ENCODE measurements at regions not wholly inside any gene's neighbourhood (a gene's known extent, or its start where the extent isn't known, plus 50 kb on each side); places are given as distances from the start of the nearest gene placed in this dataset.

DNA sequence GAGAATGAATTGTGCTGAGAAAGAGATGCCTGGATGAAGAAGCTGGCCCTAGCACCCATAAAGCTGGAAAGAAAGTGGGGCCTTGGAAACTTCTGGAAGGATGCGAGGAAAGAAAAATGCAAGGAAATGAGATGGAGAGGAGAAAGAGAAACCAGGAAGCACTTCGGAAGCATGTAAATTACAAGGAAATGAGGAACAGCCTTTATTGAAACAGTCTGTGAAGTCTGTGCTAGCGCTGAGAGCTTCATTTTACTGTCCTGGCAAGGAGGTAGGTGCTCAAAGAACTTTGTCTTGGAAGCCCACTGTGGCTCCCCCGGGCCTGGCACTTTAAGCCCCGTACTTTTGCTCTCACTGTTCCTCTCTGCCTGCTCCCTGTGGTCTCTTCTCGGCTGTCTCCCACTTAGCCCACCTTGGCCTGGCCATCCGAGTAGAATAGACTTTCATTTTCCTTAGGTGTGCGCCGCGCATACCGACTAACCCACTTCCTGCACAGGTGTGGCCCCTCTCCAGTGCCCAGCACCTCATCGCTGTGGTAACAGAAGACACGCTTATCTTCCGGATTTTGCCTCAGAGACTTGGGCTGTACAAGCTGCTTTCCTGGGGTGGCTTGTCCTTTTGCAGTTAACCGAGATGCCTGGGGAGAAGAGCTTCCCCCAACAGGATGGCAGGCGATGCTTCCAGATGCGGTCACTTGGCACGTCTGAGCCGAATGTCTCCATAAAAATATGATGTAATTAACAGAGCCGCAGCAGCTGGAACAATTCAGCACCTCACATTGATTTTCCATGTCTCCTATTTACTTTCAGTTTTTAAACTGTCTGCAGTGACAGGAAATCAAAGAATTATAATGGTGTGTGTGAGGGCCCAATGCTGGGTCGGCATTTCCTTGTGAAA lies 199.6 kb downstream of the HRH4 start (continued):
- TF ChIP-seq PHF8 (conservative IDR thresholded peaks at IDR 0.05; ENCODE audit: low read depth, low read length) (no peak), SIN3A (conservative IDR thresholded peaks at IDR 0.05 in 1 of 2, IDR thresholded peaks at IDR 0.05 in 1 of 2; ENCODE audit: low read depth in 1 of 2, low read length in 2 of 2) (no peak)
- TF ChIP-seq, protein P1, sequence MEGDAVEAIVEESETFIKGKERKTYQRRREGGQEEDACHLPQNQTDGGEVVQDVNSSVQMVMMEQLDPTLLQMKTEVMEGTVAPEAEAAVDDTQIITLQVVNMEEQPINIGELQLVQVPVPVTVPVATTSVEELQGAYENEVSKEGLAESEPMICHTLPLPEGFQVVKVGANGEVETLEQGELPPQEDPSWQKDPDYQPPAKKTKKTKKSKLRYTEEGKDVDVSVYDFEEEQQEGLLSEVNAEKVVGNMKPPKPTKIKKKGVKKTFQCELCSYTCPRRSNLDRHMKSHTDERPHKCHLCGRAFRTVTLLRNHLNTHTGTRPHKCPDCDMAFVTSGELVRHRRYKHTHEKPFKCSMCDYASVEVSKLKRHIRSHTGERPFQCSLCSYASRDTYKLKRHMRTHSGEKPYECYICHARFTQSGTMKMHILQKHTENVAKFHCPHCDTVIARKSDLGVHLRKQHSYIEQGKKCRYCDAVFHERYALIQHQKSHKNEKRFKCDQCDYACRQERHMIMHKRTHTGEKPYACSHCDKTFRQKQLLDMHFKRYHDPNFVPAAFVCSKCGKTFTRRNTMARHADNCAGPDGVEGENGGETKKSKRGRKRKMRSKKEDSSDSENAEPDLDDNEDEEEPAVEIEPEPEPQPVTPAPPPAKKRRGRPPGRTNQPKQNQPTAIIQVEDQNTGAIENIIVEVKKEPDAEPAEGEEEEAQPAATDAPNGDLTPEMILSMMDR (IDR thresholded peaks at IDR 0.05; ENCODE audit: control extremely low read depth in 1 of 3, insufficient read depth in 1 of 3, low read depth in 1 of 3, low read length in 3 of 3): no peak
